GM21717 (cell line): ENCODE measurements at regions not wholly inside any gene's neighbourhood (a gene's known extent, or its start where the extent isn't known, plus 50 kb on each side); places are given as distances from the start of the nearest gene placed in this dataset.

Source experiments
- ATAC-seq: cut with Tn5 transposase; IDR thresholded peaks from one replicate; pipeline ENCODE4 v1.9.1; 2021; ENCODE audit warnings: mild to moderate bottlenecking, moderate library complexity; ENCODE audit not compliant: unreplicated experiment

- no peak for ATAC-seq
Observed at GRCh38 chr22:48528221-48528915, 1299.3 kb downstream of the BRD1 start.

GRCh38 chr22:48523761-48524160 lies 1303.9 kb downstream of the BRD1 start:
- ATAC-seq, result no peak

- no peak for ATAC-seq
Observed at GRCh38 chr22:48523091-48523490, 1304.6 kb downstream of the BRD1 start.

- ATAC-seq, result no peak
Observed at GRCh38 chr22:48522271-48522670, 1305.4 kb downstream of the BRD1 start.

- ATAC-seq, result no peak
Observed at GRCh38 chr22:48520884-48521588, 1306.6 kb downstream of the BRD1 start.

- ATAC-seq, result no peak
Observed at GRCh38 chr22:48520207-48520606, 1307.5 kb downstream of the BRD1 start.

- ATAC-seq, result no peak
Observed at GRCh38 chr22:48517039-48518030, 1310.3 kb downstream of the BRD1 start.

GRCh38 chr22:48516571-48516970 lies 1311.1 kb downstream of the BRD1 start:
- no peak for ATAC-seq

GRCh38 chr22:48515571-48516200 lies 1312.0 kb downstream of the BRD1 start:
- ATAC-seq, result no peak

- ATAC-seq, result no peak
Observed at GRCh38 chr22:48513929-48514328, 1313.7 kb downstream of the BRD1 start.

- no peak for ATAC-seq
Observed at GRCh38 chr22:48513446-48513845, 1314.2 kb downstream of the BRD1 start.

- no peak for ATAC-seq
Observed at GRCh38 chr22:48511781-48512327, 1315.8 kb downstream of the BRD1 start.

GRCh38 chr22:48511211-48511610 lies 1316.5 kb downstream of the BRD1 start:
- ATAC-seq, result no peak

GRCh38 chr22:48510599-48510998 lies 1317.1 kb downstream of the BRD1 start:
- ATAC-seq, result no peak

GRCh38 chr22:48507595-48508350 lies 1319.9 kb downstream of the BRD1 start:
- no peak for ATAC-seq

GRCh38 chr22:48507171-48507570 lies 1320.5 kb downstream of the BRD1 start:
- no peak for ATAC-seq

GRCh38 chr22:48506506-48507145 lies 1321.0 kb downstream of the BRD1 start:
- ATAC-seq, result no peak

- ATAC-seq, result no peak
Observed at GRCh38 chr22:48505891-48506290, 1321.8 kb downstream of the BRD1 start.

GRCh38 chr22:48504519-48505140 lies 1323.0 kb downstream of the BRD1 start:
- no peak for ATAC-seq
